ENCODE measurements at regions not wholly inside any gene's neighbourhood (a gene's known extent, or its start where the extent isn't known, plus 50 kb on each side); places are given as distances from the start of the nearest gene placed in this dataset.

DNA sequence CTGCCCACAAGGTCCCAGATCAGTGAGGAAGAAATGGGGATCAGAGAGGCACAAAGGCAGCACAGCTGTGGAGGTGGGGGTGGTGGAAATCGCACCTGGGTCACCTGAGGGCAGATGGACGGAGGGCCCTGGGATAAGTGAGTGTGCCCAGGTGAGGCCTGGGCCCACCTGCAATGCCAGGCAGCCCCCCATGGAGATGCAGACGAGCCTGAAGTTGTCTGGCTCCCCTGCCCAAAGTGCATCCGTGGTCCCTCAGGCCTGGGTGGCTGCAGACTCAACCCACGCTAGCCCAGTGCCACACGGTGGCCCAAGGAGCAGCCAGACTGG is 84.9 kb downstream of the NCOR2 start:
- no peak for DNase-seq (ENCODE audit: extremely low read depth, low read depth)

DNA sequence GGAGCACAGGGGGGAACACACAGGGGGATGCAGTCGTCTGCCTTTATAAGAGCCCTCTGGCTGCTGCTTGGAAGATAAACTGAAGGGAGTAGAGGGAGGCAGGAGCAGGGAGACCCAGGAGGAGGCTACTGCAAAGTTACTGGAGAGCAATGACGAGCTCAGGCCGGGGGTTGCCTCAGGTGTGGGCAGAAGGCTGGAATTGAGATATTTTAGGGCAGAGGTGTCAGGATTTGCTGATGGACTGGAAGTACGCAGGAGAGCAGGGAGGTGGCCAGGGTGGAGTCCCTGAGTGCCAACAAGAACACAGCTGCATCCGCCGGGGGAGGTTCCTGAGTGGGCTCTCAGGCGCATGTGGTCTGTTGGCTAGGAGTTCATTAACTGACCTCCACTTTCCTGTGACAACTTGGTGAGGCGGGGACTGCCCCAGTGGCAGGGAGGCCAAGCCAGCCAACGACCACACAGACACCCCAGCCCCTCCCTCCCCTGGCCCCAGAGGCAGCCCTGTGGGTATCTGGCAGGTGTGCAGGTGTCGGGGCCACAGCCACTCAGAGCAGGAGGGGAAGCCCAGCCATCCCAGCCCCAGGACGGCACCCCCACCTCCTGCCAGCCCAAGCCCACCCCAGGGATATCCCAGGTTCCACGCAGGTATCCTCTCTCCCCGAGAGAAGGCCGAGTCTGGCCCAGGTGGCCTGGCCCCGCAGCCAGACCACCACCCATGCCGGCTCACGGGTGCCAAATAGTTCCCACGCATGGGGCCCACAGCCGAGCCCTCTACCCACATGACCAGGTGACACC is 85.4 kb downstream of the NCOR2 start:
- no peak for DNase-seq (ENCODE audit: extremely low read depth, low read depth)
- TF ChIP-seq, protein P1, sequence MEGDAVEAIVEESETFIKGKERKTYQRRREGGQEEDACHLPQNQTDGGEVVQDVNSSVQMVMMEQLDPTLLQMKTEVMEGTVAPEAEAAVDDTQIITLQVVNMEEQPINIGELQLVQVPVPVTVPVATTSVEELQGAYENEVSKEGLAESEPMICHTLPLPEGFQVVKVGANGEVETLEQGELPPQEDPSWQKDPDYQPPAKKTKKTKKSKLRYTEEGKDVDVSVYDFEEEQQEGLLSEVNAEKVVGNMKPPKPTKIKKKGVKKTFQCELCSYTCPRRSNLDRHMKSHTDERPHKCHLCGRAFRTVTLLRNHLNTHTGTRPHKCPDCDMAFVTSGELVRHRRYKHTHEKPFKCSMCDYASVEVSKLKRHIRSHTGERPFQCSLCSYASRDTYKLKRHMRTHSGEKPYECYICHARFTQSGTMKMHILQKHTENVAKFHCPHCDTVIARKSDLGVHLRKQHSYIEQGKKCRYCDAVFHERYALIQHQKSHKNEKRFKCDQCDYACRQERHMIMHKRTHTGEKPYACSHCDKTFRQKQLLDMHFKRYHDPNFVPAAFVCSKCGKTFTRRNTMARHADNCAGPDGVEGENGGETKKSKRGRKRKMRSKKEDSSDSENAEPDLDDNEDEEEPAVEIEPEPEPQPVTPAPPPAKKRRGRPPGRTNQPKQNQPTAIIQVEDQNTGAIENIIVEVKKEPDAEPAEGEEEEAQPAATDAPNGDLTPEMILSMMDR (IDR thresholded peaks at IDR 0.05; ENCODE audit: low read depth, low read length) = no peak

More for the DNA sequence above, 84.9 kb downstream of the NCOR2 start:
- TF ChIP-seq, protein P1 (IDR thresholded peaks at IDR 0.05; ENCODE audit: low read depth, low read length) = no peak

DNA sequence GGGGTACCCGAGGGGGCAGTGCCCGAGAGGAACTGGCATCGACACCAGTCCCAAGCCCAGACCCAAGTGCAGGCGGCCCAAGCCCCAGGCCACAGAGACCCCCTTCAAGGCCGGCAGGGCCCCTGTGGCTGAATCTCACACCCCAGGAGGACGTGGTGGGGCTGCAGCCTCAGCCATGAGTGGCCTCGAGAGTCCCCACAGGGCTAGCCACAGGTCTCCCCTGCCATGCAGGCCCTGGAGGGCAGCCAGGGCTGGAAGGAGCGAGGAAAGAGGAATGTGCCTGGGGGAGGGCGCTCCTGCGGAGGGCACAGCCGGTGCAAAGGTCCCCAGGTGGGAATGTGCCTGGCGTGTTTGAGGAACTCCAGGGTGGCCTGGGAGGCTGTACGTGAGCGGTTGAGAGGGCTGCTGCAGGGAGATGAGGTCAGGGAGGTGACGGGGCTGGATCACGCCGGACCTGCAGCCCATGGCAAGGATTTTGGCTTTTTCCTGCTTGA is 86.1 kb downstream of the NCOR2 start:
- TF ChIP-seq, protein P1 (IDR thresholded peaks at IDR 0.05; ENCODE audit: low read depth, low read length) = no peak
- no peak for DNase-seq (ENCODE audit: extremely low read depth, low read depth)

DNA sequence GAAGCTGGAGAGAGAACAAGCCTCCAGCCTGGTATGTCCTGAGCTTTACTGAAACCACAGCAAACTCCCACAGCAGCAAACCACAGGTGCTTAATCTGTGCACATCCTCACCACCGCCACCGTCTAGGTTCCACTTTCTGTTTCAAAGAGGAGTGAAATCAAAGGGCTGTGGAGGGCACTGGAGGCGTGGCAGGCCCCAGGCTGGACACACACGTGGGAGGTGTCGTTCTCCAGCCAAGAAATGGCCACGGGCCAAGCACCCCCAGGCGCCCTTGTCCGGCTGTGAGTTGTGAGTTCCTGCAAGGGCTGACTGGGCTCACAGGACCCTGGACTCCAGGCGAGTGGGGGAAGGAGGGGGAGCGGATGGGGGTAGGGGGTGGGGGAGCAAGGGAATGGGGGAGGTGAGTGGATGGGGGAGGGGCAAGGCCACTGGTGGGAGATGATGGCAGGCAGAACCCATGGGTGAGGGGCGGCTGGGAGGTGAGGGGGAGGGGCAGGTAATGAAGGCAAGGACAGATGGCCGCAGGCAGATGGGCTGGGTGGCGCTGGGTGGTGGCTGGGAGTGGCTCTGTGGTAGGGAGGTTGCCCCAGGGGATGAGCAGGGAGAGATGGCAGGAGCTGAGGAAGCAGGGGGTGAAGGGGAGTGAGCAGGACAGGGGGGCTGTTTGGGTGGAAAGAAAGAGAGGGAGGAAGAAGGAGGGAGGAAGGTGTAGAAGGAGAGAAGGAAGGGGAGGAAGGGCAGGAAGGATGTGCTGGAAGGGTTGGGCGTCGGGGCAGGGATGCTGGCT is 86.7 kb downstream of the NCOR2 start:
- DNase-seq (ENCODE audit: extremely low read depth, low read depth) = peak; percentile 28
- TF ChIP-seq, protein P1 (IDR thresholded peaks at IDR 0.05; ENCODE audit: low read depth, low read length) = no peak

DNA sequence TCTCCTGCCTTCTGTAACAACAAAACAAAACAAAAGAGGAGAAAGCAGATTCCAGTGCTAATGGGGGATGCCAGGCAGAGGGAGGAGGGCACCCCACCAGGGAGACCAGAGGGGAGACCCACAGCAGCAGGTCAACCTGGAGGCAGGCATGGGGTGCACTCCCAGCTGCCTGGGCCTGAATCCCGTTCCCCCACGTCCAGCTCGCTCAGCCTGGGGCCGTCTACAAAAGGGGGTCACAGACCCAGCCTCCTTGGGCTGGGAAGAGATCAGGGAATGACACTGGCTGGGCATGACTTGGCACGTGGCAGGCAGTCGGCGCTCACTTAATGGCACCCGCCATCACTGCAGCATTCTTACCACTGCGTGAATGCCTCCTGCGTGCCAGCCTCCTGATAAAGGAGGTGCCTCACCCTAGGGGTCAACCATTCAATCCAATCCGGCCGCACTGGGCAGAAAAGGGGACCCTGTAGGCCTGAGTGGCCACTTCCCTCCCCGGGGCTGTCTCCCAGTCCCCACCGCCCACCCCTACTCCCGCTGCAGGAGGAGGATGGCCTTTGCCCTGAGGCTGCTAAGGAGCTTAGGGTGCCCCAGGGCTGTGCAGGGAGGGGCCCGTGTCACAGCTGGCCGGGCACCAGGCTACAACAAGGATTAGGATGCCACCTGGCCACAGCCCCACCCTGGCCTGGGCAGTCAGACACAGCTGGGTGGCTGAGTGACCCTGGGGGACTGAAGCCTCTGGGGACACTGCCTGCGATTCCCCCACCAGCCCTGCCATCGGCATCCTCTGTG is 87.5 kb downstream of the NCOR2 start:
- TF ChIP-seq, protein P1 (IDR thresholded peaks at IDR 0.05; ENCODE audit: low read depth, low read length) = no peak
- DNase-seq (ENCODE audit: extremely low read depth, low read depth) = no peak

DNA sequence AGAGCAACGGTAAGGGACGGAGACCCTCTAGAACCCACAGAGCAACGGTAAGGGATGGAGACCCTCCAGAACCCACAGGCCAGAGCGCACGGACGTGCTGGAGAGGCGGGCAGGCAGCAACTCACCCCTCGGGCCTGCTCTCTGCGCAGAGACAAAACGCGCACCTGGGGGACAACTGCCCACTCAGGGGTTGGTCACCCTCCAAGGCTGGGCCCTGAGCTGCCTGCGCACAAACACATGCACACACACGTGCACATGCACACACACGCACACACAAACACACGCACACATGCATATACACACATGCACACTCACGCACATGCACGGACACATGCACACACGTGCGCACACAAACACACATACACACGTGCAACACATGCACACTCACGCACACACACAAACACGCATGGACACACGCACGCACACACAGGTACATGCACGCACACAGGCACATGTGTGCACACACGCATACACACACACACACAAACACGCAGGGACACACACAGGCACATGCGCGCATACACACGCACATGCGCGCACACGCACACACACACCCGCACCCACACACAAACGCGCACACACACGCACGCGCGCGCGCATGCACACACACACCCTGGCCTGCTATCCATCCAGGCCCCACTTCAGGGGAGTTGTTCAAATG is 88.3 kb downstream of the NCOR2 start:
- DNase-seq (ENCODE audit: extremely low read depth, low read depth) = no peak
- TF ChIP-seq, protein P1 (IDR thresholded peaks at IDR 0.05; ENCODE audit: low read depth, low read length) = no peak
